ENCODE measurements at regions not wholly inside any gene's neighbourhood (a gene's known extent, or its start where the extent isn't known, plus 50 kb on each side); places are given as distances from the start of the nearest gene placed in this dataset.

DNA sequence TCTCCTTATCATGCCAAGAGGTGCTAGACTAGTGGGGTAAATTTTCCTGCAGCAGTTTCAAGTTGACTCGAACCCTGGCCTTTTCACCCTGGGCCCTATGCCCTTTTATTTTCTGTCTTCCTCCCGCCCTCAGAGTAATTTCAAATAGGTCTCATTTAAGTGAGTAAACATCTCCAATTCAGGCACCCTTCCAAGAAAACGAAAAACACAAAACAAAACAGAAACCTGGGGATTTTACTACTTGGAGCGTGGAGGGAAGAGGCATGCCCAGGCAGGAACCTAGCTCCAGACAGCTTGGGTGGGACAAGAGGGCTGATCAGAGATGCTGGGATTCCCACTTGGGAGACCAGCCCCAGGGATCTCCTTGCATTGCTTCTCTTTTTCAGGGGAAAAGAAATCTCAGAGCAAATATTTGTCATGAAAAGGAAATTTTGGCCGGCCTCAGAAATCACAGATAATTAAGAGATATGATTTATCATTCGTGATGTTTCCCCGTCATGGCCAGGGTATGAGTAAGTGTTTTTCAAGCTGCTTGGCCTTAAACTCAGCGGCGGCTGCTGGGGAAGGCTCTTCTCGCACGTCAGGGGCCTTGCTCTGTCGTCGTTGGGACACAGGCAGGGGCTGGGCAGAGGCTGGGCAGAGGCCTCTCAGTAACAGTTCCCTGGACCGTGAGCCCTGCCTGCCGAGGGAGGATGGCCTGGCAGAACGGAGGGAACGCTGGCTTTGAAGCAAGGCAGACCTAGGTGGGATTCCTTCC lies 248.6 kb upstream of the KLF4 start:
- H3K27ac Mint-ChIP-seq: no peak overlapping the region
- no peaks in the 10 kb centered on the region for H3K4me1 Mint-ChIP-seq
- H3K9me3 Mint-ChIP-seq: no peaks in the 10 kb centered on the region
- no peaks in the 10 kb centered on the region for H3K36me3 Mint-ChIP-seq
- H3K4me3 Mint-ChIP-seq: no peak overlapping the region
- peaks cover 8% of the 10 kb centered on the region for H3K27me3 Mint-ChIP-seq

DNA sequence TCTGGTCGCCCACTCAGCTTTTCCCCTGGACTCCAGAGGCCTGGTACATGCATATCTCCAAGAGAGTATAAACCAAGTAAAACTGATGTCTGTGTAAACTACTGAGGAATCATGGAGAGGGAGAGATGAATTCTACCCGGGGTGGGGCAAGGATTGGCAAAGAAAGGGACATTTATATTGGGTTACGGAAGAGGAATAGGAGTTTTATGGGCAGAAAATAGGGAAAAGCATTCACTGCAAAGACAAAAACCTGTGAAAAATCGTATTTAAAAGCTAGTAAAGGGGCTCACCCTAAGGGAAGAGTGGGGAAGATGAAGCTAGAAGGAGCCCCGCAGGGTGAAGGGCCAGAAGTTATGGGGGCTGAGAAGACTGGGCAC lies 248.0 kb upstream of the KLF4 start:
- peaks cover 8% of the 10 kb centered on the region for H3K27me3 Mint-ChIP-seq

DNA sequence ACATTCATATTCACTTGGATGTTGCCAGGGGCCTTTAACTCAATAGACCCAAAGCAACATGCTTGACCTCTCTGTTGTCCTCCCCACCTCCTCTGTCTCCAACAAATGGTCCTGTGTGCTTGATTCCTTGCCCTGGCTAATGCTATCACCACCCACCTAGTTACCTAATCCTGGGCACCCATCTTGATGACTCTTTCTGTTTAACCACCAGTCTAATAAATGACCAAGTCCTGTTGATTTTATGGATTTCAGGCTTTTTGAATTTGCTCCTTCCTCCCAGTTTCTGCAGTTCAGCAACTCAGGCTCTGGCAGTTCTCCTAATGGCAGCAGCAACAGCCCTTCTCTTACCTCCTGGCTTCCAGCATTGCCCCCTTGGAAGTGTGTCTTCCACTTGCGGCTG lies 246.3 kb upstream of the KLF4 start:
- Mint-ChIP-seq H3K9me3 (no peaks in the 10 kb centered on the region), H3K27me3 (peaks cover 8% of the 10 kb centered on the region), H3K27ac (no peak overlapping the region), H3K4me3 (no peak overlapping the region), H3K36me3 (no peaks in the 10 kb centered on the region), H3K4me1 (no peaks in the 10 kb centered on the region)

More for the DNA sequence above, 248.0 kb upstream of the KLF4 start:
- Mint-ChIP-seq H3K4me1 (no peaks in the 10 kb centered on the region), H3K9me3 (no peaks in the 10 kb centered on the region), H3K4me3 (no peak overlapping the region), H3K27ac (no peak overlapping the region), H3K36me3 (no peaks in the 10 kb centered on the region)

DNA sequence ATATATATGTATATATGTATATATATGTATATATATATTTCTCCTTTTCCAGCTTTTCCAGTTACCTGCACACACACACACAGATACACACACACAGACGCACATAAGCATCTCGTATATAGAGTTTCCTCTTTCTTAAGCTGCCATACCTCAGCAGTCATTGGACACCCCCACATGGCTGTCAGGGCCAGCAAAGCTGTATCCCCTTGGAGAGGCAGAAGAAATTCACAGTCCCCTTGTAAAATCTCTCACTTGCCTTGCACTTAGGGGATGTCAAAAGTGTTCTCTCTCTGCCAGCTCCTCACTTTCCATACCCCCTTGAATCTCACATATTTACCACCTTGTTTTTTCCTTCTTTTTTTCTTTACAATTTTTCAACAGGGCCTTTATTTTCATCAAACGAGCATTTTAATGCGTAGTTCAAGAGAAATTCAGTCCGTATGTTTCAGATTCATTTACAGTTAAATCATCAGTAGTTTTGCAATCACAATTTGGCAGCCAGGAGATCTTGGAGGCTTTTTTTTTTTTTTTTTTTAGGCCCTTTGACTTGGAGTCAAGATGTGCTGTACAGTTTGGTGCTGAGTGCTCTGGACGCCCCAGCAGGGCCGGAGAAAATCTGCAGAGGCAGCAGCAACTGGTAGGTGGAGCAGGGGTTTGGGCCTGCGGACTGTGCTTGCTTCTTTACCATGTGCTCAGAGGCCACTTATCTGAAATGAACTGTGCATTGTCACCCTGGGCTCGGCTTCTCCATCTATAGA lies 244.9 kb upstream of the KLF4 start:
- no peak overlapping the region for H3K4me3 Mint-ChIP-seq
- no peaks in the 10 kb centered on the region for H3K36me3 Mint-ChIP-seq
- H3K9me3 Mint-ChIP-seq: no peaks in the 10 kb centered on the region
- H3K27ac Mint-ChIP-seq: no peak overlapping the region
- H3K4me1 Mint-ChIP-seq: no peaks in the 10 kb centered on the region
- peaks cover 6% of the 10 kb centered on the region for H3K27me3 Mint-ChIP-seq

DNA sequence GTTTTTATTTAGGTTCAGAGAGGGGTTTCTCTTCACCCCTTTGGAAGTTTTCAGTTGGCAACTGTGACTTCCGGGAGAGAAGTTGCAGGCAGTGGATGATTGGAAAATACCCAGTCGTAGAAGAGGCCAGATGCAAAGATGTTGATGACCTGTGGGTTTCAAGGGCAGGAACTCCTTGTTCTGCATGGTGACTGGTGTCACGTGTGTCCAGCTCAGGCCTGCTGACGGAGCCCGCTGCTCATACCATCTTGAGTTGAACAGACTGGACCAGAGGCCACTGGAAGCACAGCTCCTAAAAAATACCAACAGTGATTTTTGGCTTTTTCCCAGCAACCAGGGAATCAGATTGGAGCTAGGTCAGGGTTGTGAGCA lies 243.9 kb upstream of the KLF4 start:
- Mint-ChIP-seq H3K4me3 (no peak overlapping the region), H3K4me1 (no peaks in the 10 kb centered on the region), H3K36me3 (no peaks in the 10 kb centered on the region), H3K27ac (no peak overlapping the region), H3K27me3 (peaks cover 6% of the 10 kb centered on the region), H3K9me3 (no peaks in the 10 kb centered on the region)

DNA sequence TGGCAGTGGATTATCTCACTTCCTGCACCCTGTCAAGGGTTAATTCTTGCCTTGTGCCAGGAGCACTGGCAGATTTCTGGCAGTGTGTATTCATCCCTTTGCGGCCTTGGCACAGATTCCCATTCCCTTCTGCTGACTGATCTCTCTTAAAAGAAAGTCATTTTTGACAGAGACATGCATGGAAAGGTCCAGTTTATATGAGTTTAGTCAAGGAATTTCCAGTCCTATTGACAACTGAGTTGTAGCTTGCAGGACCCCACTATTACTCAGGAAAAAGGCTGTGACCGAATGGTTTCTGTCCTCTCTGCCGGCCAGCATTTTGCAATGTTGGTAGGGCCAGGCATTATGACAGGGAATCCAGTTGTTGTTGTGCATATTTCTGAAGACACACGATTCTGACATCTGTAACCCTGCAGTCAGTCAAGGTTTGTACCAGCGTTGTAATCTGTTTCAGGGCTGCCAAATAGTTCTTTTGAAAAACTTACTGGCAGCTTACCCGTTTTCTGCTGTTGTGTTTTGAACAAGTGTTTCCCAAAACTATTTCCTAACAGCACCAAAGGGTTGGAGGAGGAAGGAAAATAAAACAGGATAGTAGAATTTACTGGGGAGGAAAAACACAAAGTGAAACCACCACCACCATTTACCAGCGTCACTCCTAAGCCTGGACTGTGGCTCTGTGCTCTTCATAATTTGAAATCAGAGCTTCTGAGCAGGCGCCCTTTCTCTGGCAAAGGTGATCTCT lies 243.4 kb upstream of the KLF4 start:
- Mint-ChIP-seq H3K27ac (no peak overlapping the region), H3K27me3 (peaks cover 6% of the 10 kb centered on the region), H3K4me3 (no peak overlapping the region), H3K9me3 (no peaks in the 10 kb centered on the region), H3K36me3 (no peaks in the 10 kb centered on the region), H3K4me1 (no peaks in the 10 kb centered on the region)

DNA sequence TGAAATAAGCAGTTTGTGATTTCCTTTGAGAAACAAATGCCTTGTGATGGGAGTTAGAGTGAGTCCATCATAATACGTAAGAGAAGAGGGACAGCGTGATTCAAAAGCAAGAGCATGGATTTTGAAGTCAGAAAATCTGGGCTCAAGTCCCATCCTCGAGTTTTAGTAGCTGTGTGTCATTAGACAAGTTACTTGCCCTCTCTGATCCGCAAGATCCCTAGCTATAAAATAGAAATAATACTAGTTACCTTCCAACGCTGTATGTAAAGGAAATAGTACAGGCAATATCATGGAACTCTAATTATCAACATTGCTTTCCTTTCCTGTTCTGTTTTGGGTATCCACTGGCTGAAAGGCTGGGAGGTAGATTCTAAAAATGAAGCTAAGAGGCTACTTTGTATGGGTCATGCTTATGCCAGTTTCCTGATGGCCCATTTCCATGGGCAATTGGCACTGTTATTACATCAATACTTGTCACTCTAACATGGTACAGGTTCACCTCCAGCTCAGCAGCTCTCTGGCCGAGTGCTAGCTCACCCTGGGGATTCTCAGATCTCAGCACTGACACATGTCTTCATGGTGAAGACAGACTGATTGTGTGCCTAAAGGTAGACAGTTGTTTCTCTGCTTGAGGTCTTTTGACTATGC lies 241.7 kb upstream of the KLF4 start:
- Mint-ChIP-seq H3K27me3 (peaks cover 4% of the 10 kb centered on the region), H3K27ac (no peak overlapping the region), H3K4me1 (no peaks in the 10 kb centered on the region), H3K4me3 (no peak overlapping the region), H3K9me3 (no peaks in the 10 kb centered on the region), H3K36me3 (no peaks in the 10 kb centered on the region)

DNA sequence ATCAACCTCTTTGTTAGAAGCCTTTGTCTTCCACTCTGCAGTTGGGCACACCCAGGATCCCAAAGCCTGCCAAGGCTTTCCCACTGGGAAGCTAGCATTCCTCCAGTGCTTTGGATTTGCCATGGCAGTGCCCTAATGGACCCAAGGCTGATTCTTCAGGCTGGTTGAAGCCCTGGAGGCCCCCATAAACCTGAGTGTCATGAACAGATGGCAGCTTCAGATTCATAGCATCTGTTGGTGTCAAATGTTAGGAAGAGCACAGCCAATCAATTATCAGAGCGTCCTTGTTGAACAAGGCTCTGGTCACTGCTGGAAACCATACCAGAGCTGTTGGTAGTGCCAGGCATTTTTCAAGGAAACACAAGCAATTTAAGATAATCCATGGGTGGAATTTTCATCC lies 241.1 kb upstream of the KLF4 start:
- no peaks in the 10 kb centered on the region for H3K9me3 Mint-ChIP-seq
- H3K27me3 Mint-ChIP-seq: peaks cover 3% of the 10 kb centered on the region
- no peak overlapping the region for H3K4me3 Mint-ChIP-seq
- no peaks in the 10 kb centered on the region for H3K36me3 Mint-ChIP-seq
- no peak overlapping the region for H3K27ac Mint-ChIP-seq
- H3K4me1 Mint-ChIP-seq: no peaks in the 10 kb centered on the region

DNA sequence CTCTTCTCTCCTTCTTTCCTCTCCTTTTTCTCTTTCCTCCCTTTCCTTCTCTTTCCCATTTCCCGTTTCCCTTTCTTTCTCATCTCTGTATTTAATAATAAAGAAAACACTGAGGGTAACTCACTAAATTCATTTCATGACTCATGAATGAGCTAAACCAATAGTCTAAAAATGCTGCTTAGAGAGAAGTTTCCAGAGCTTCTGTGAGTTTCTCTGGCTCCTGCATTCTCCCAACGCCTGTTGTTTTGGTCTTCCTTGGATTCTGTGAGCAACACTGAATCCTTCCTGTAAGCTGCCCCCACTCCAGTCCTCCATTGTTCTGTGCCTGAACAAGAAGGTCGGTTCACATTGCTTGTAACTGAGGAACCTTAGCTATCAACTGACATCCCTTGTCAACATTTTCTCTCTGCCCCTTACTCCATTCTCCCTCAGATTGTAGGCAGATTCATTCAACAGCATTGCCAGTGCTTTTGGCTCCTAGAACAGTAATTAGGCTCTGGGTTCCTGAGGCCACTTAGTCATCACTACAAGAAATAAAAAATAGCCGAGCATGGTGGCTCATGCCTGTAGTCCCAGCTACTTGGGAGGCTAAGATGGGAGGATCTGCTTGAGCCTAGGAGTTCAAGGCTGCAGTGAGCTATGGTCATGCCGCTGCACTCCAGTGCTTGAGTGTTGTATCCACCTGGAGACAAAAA lies 237.7 kb upstream of the KLF4 start:
- no peak overlapping the region for H3K27ac Mint-ChIP-seq
- no peaks in the 10 kb centered on the region for H3K36me3 Mint-ChIP-seq
- no peak overlapping the region for H3K4me3 Mint-ChIP-seq
- no peaks in the 10 kb centered on the region for H3K4me1 Mint-ChIP-seq
- H3K27me3 Mint-ChIP-seq: peaks cover 2% of the 10 kb centered on the region
- peaks cover 0 to 8% (median 3%) of the 10 kb centered on the region in 3 donors for H3K9me3 Mint-ChIP-seq

DNA sequence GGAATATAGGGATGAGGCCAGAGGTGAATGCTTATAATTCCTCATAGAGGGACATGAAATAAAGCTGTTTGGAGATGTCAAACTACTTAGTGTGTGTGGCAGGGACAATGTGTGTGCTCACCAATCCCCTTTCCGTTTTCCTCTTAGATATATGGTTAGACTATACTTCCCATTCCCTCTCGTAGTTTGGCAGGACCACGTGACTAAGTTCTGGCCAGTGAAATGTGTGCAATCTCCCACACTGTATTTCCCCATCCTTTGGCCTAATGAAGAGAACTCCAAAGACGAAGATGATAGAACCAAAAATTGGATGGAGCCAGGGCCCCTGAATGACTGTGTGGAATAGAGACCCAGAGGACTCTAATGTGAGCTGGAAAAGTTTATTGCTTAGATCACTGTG lies 233.4 kb upstream of the KLF4 start:
- H3K36me3 Mint-ChIP-seq: no peaks in the 10 kb centered on the region
- H3K9me3 Mint-ChIP-seq: peaks cover 0 to 8% (median 3%) of the 10 kb centered on the region in 3 donors
- H3K4me1 Mint-ChIP-seq: no peaks in the 10 kb centered on the region
- H3K27me3 Mint-ChIP-seq: peaks cover 2% of the 10 kb centered on the region
- H3K27ac Mint-ChIP-seq: no peak overlapping the region
- H3K4me3 Mint-ChIP-seq: no peak overlapping the region

DNA sequence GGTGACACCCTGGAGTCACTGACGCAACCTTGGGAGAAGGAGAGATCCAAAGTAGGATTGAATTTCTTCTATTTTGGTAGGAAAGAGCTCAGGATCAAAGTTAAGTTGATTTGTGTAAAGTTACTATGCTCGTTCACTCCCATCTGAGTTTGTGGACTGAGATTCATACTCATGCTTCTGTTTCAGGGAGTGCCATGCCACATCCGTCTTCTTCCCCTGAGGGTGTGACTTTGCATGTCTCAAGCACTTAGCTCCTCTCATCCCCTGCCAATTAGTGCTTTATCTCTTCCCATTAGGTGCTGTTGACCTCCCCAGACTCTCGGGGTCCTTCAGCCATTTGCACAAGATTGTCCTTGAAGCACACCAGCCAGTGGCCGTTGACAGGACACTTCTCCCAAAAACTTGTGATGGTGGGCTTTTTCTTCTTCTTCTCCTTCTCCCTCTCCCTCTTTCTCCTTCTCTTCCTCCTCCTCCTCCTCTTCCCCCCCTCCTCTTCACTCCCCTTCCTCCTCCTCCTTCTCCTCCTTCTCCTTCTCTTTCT lies 232.2 kb upstream of the KLF4 start:
- Mint-ChIP-seq H3K27ac (no peak overlapping the region), H3K9me3 (peaks cover 0 to 8% (median 6%) of the 10 kb centered on the region in 3 donors), H3K4me3 (peak overlapping the region in 1 of 4 donors; percentile 35), H3K27me3 (peaks cover 2% of the 10 kb centered on the region), H3K4me1 (no peaks in the 10 kb centered on the region), H3K36me3 (no peaks in the 10 kb centered on the region)

DNA sequence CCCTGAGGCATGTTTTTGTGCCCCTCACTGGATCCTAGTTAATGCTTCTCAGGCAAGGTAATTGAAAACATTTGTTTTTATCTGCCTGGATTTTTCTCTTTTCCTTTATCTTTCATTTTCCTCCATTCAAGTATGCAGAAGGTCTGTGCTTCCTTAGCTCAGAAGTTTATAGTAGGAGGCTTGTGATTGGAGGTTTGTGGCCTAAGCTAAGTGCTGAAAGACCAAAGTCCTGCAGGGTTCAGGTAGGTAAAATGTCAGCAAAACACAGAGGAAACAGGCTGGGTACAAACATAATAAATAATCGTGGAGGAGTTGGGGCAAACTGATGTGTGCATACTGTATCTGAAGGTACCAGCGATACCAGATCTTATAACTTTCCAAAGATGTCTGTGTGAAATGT lies 230.9 kb upstream of the KLF4 start:
- H3K36me3 Mint-ChIP-seq: no peaks in the 10 kb centered on the region
- H3K9me3 Mint-ChIP-seq: peaks cover 0 to 8% (median 6%) of the 10 kb centered on the region in 3 donors
- no peak overlapping the region for H3K4me3 Mint-ChIP-seq
- H3K27ac Mint-ChIP-seq: no peak overlapping the region
- H3K27me3 Mint-ChIP-seq: peaks cover 2% of the 10 kb centered on the region
- no peaks in the 10 kb centered on the region for H3K4me1 Mint-ChIP-seq

DNA sequence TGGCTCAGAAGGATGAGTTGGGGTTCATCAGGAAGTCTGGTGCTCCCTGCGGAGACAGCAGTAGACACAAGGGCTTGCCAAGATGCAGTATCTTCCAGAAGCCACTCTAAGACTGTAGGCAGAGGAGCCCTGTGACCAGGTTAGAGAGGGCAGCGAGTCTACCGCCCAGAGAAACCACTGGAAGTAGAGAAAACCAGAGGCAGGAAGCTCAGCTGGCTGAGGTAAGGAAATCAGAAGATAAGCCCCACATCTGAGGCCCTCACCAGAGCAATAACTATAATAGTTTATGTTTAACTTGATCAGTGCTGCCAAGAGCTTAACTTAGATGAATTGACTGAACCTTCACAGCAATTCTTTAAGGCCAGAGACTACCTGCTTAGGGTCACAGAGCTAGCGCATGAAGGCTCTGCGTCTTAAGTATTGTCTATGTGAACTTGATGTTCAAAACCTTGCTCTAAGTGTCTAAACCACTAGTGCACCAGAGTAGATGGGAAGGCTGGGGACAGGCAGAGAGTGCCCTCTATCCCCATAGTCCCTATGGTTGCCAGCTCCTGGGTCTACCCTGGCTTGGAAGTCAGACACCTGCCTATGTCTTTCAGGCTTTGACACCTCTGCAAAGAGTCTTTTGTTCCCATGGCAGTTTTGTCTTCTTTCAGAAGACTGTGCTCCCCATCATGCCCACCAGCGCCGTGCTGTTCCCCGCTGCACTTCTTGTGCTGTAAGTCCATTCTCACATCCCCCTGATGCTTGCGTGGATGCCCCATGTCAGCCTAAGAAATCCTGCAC lies 228.2 kb upstream of the KLF4 start:
- H3K4me1 Mint-ChIP-seq: no peaks in the 10 kb centered on the region
- H3K9me3 Mint-ChIP-seq: peaks cover 3% of the 10 kb centered on the region in 3 donors
- no peak overlapping the region for H3K27ac Mint-ChIP-seq
- peaks cover 4% of the 10 kb centered on the region for H3K27me3 Mint-ChIP-seq
- no peaks in the 10 kb centered on the region for H3K36me3 Mint-ChIP-seq
- H3K4me3 Mint-ChIP-seq: no peak overlapping the region

DNA sequence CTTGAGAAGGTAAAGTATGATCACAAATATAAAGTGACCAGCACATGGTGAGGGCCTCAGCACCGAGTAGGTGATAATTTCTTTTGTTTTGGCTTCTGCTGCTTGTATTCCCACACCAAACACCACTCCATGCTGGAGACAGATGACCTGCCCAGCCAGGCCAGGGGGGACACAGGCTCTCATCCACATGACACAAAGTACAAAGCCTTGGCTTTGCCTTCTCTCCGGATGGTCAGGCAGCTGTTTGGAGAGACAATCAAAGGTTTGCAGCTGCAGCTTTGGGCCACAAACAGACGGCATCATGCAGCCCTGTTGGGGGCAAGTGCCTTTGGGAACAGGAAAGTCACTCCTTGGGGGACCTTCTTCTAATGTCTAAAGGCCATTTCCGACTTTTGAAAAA lies 226.2 kb upstream of the KLF4 start:
- H3K27me3 Mint-ChIP-seq: peaks cover 9% of the 10 kb centered on the region
- no peaks in the 10 kb centered on the region for H3K4me1 Mint-ChIP-seq
- no peak overlapping the region for H3K4me3 Mint-ChIP-seq
- no peaks in the 10 kb centered on the region for H3K36me3 Mint-ChIP-seq
- peaks cover 0 to 3% (median 3%) of the 10 kb centered on the region in 3 donors for H3K9me3 Mint-ChIP-seq
- H3K27ac Mint-ChIP-seq: no peak overlapping the region

Measured in IgD-negative memory B cell (primary cell).